HEK293 (cell line): ENCODE measurements at regions not wholly inside any gene's neighbourhood (a gene's known extent, or its start where the extent isn't known, plus 50 kb on each side); places are given as distances from the start of the nearest gene placed in this dataset.
"Not testable (repeated sequence)": the region's sequence is repeated elsewhere in the genome, so short reads cannot be mapped to it uniquely, and the experiment has no call there.

Source experiments
- CTCF ChIA-PET: fragments of 350-600 bp; formaldehyde crosslinking; extraction: SDS; loops from one replicate; lab custom pipeline; 2021; ENCODE audit warnings: antibody characterized with exemption; lab: Yijun Ruan, JAX
- POLR2A ChIA-PET: fragments of 300-600 bp; formaldehyde crosslinking; extraction: SDS; loops from one replicate; lab custom pipeline; 2020; ENCODE audit warnings: antibody characterized with exemption, inconsistent platforms; lab: Yijun Ruan, JAX
- H3K27ac ChIP-seq: fragments of 200-500 bp; sonication (Bioruptor generic); 2 replicates; pipeline ENCODE4 v1.5.1; 2014; ENCODE audit warnings: low read depth, low read length, control low read depth, inconsistent platforms; ENCODE audit errors: extremely low read depth
- H3K36me3 ChIP-seq, 2 experiments: fragments of 200-500 bp in 1 of 2; sonication (Bioruptor generic) in 1 of 2; 1 replicate in 1 of 2; 2 replicates in 1 of 2; pipeline ENCODE4 v1.5.1; 2014 to 2017; ENCODE audit warnings: inconsistent platforms in 2 of 2, low read length in 2 of 2; ENCODE audit not compliant: control insufficient read depth in 2 of 2, insufficient read depth in 1 of 2
- H3K4me1 ChIP-seq: fragments of 200-500 bp; sonication (Bioruptor generic); 2 replicates; pipeline ENCODE4 v1.5.1; 2014; ENCODE audit warnings: mild to moderate bottlenecking, low read length, inconsistent platforms; ENCODE audit not compliant: control insufficient read depth, insufficient read depth
- H3K4me3 ChIP-seq: 2 replicates; pipeline ENCODE4 v1.5.1; 2011; ENCODE audit warnings: low read depth, mild to moderate bottlenecking, control low read depth, low read length, moderate library complexity
- H3K9me3 ChIP-seq: fragments of 200-500 bp; sonication (Bioruptor generic); 2 replicates; pipeline ENCODE4 v1.5.1; 2014; ENCODE audit warnings: low read depth, low read length, inconsistent platforms; ENCODE audit not compliant: control insufficient read depth, insufficient read depth
- ATF2 ChIP-seq: fragments of 450-650 bp; formaldehyde crosslinking; IDR thresholded peaks from 2 replicates; pipeline ENCODE4 v1.5.1; 2016; ENCODE audit warnings: missing biosample characterization, missing genetic modification characterization, low read depth
- GLI2 ChIP-seq: fragments of 450-650 bp; formaldehyde crosslinking; IDR thresholded peaks from 2 replicates; pipeline ENCODE4; 2017; ENCODE audit warnings: missing biosample characterization, missing genetic modification characterization, low read depth, borderline replicate concordance
- KLF1 ChIP-seq: fragments of 450-650 bp; formaldehyde crosslinking; IDR thresholded peaks from 2 replicates; pipeline ENCODE4 v1.5.1; 2016; ENCODE audit warnings: missing biosample characterization, missing genetic modification characterization
- KLF16 ChIP-seq: fragments of 450-650 bp; formaldehyde crosslinking; IDR thresholded peaks from 2 replicates; pipeline ENCODE4 v1.5.1; 2017; ENCODE audit warnings: missing biosample characterization, missing genetic modification characterization
- KLF7 ChIP-seq: fragments of 450-650 bp; formaldehyde crosslinking; IDR thresholded peaks from 2 replicates; pipeline ENCODE4 v1.5.1; 2016; ENCODE audit warnings: missing biosample characterization, missing genetic modification characterization, borderline replicate concordance
- MYNN ChIP-seq: fragments of 450-650 bp; formaldehyde crosslinking; IDR thresholded peaks from 2 replicates; pipeline ENCODE4 v1.5.1; 2016; ENCODE audit warnings: missing biosample characterization, missing genetic modification characterization, borderline replicate concordance
- OSR2 ChIP-seq: fragments of 450-650 bp; formaldehyde crosslinking; IDR thresholded peaks from 2 replicates; pipeline ENCODE4 v1.5.1; 2016; ENCODE audit warnings: missing biosample characterization, missing genetic modification characterization
- SCRT1 ChIP-seq: fragments of 450-650 bp; formaldehyde crosslinking; IDR thresholded peaks from 2 replicates; pipeline ENCODE4 v1.5.1; 2016; ENCODE audit warnings: missing biosample characterization, missing genetic modification characterization, borderline replicate concordance
- ZBTB8A ChIP-seq: fragments of 450-650 bp; formaldehyde crosslinking; IDR thresholded peaks from 2 replicates; pipeline ENCODE4 v1.5.1; 2016; ENCODE audit warnings: missing biosample characterization, missing genetic modification characterization
- ZNF157 ChIP-seq: fragments of 450-650 bp; formaldehyde crosslinking; IDR thresholded peaks from 2 replicates; pipeline ENCODE4 v1.5.1; 2016; ENCODE audit warnings: missing biosample characterization, missing genetic modification characterization
- ZNF16 ChIP-seq: fragments of 450-650 bp; formaldehyde crosslinking; IDR thresholded peaks from 2 replicates; pipeline ENCODE4 v1.5.1; 2016; ENCODE audit warnings: low read depth, missing biosample characterization, missing genetic modification characterization
- ZNF19 ChIP-seq: fragments of 450-650 bp; formaldehyde crosslinking; IDR thresholded peaks from 2 replicates; pipeline ENCODE4; 2016; ENCODE audit warnings: missing biosample characterization, missing genetic modification characterization, low read depth
- ZNF223 ChIP-seq: fragments of 450-650 bp; formaldehyde crosslinking; IDR thresholded peaks from 2 replicates; pipeline ENCODE4 v1.5.1; 2016; ENCODE audit warnings: missing biosample characterization, missing genetic modification characterization
- ZNF311 ChIP-seq: fragments of 450-650 bp; formaldehyde crosslinking; IDR thresholded peaks from 2 replicates; pipeline ENCODE4 v1.5.1; 2017; ENCODE audit warnings: missing biosample characterization, missing genetic modification characterization, borderline replicate concordance
- ZNF324 ChIP-seq: fragments of 450-650 bp; formaldehyde crosslinking; IDR thresholded peaks from 2 replicates; pipeline ENCODE4 v1.5.1; 2016; ENCODE audit warnings: missing biosample characterization, missing genetic modification characterization
- ZNF335 ChIP-seq: fragments of 450-650 bp; formaldehyde crosslinking; conservative IDR thresholded peaks from 2 replicates; pipeline ENCODE4 v1.5.1; 2016; ENCODE audit warnings: missing biosample characterization, missing genetic modification characterization
- ZNF350 ChIP-seq: fragments of 450-650 bp; formaldehyde crosslinking; IDR thresholded peaks from 2 replicates; pipeline ENCODE4 v1.5.0; 2017; ENCODE audit warnings: missing biosample characterization, mild to moderate bottlenecking, missing genetic modification characterization
- ZNF366 ChIP-seq: fragments of 450-650 bp; formaldehyde crosslinking; conservative IDR thresholded peaks from 2 replicates; pipeline ENCODE4 v1.5.1; 2016; ENCODE audit warnings: missing biosample characterization, missing genetic modification characterization
- ZNF37A ChIP-seq: fragments of 450-650 bp; IDR thresholded peaks from 2 replicates; pipeline ENCODE4 v1.5.1; 2018; ENCODE audit warnings: missing biosample characterization, missing genetic modification characterization
- ZNF416 ChIP-seq: fragments of 450-650 bp; formaldehyde crosslinking; IDR thresholded peaks from 2 replicates; pipeline ENCODE4 v1.5.1; 2016; ENCODE audit warnings: missing biosample characterization, missing genetic modification characterization
- ZNF473 ChIP-seq: fragments of 450-650 bp; formaldehyde crosslinking; IDR thresholded peaks from 2 replicates; pipeline ENCODE4 v1.5.1; 2017; ENCODE audit warnings: missing biosample characterization, missing genetic modification characterization
- ZNF560 ChIP-seq: fragments of 450-650 bp; formaldehyde crosslinking; IDR thresholded peaks from 2 replicates; pipeline ENCODE4 v1.5.1; 2017; ENCODE audit warnings: missing biosample characterization, missing genetic modification characterization, borderline replicate concordance
- ZNF585B ChIP-seq: fragments of 450-650 bp; formaldehyde crosslinking; IDR thresholded peaks from 2 replicates; pipeline ENCODE4 v1.5.1; 2016; ENCODE audit warnings: missing biosample characterization, missing genetic modification characterization
- ZNF639 ChIP-seq: fragments of 450-650 bp; formaldehyde crosslinking; IDR thresholded peaks from 2 replicates; pipeline ENCODE4 v1.5.1; 2016; ENCODE audit warnings: missing biosample characterization, missing genetic modification characterization
- ZNF777 ChIP-seq: fragments of 450-650 bp; formaldehyde crosslinking; IDR thresholded peaks from 2 replicates; pipeline ENCODE4 v1.5.1; 2017; ENCODE audit warnings: missing biosample characterization, missing genetic modification characterization, borderline replicate concordance
- ZNF792 ChIP-seq: fragments of 450-650 bp; formaldehyde crosslinking; IDR thresholded peaks from 2 replicates; pipeline ENCODE4 v1.5.1; 2016; ENCODE audit warnings: missing biosample characterization, missing genetic modification characterization
- ZNF830 ChIP-seq: fragments of 450-650 bp; IDR thresholded peaks from 2 replicates; pipeline ENCODE4 v1.5.0; 2018; ENCODE audit warnings: missing biosample characterization, missing genetic modification characterization, low read depth, mild to moderate bottlenecking, moderate library complexity

GRCh38 chr1:221548942-221549341 lies 192.9 kb downstream of the DUSP10 start:
- H3K4me3 ChIP-seq = no peak overlapping the region
- ChIA-PET CTCF (interaction anchor here (0.7 kb wide), 1 partner anchor 9 kb away, joined by 3 read pairs; no protein-coding TSS in a partner anchor), POLR2A (interaction anchor here (1.2 kb wide), 1 partner anchor 670 kb away, joined by 3 read pairs; the partner anchor contains the start of gene HLX)
- H3K36me3 ChIP-seq = no peaks in the 10 kb centered on the region
- TF ChIP-seq ZNF473 (tag by site-specific recombination) = no peak
- no peak for TF ChIP-seq ZNF19 (tag by site-specific recombination)
- no peak for TF ChIP-seq OSR2 (tag by site-specific recombination)
- no peak for TF ChIP-seq ZNF416 (tag by site-specific recombination)
- H3K9me3 ChIP-seq = no peaks in the 10 kb centered on the region
- H3K27ac ChIP-seq = no peak overlapping the region
- H3K4me1 ChIP-seq = no peaks in the 10 kb centered on the region

- Histone ChIP-seq H3K9me3 (no peaks in the 10 kb centered on the region), H3K36me3 (no peaks in the 10 kb centered on the region), H3K4me3 (no peak overlapping the region), H3K4me1 (no peaks in the 10 kb centered on the region), H3K27ac (no peak overlapping the region)
- TF ChIP-seq GLI2 (tag by site-specific recombination) = no peak
- no peak for TF ChIP-seq ZNF223 (tag by site-specific recombination)
- TF ChIP-seq ATF2 (tag by site-specific recombination) = no peak
- TF ChIP-seq ZNF585B (tag by site-specific recombination) = no peak
- no peak for TF ChIP-seq ZNF37A (tag by site-specific recombination)
- no peak for TF ChIP-seq MYNN (tag by site-specific recombination)
- no peak for TF ChIP-seq ZNF560 (tag by site-specific recombination)
- TF ChIP-seq ZNF157 (tag by site-specific recombination) = no peak
- TF ChIP-seq ZNF16 = no peak
- no peak for TF ChIP-seq ZNF350 (tag by site-specific recombination)
- ChIA-PET POLR2A (interaction anchor here (1.2 kb wide), 1 partner anchor 671 kb away, joined by 3 read pairs; the partner anchor contains the start of gene HLX), CTCF (no interaction called here)
Measured at GRCh38 chr1:221549815-221550214, 192.1 kb downstream of the DUSP10 start.

GRCh38 chr1:221552792-221553191 lies 189.1 kb downstream of the DUSP10 start:
- CTCF ChIA-PET, H3K27ac ChIP-seq, H3K4me1 ChIP-seq, H3K4me3 ChIP-seq, H3K9me3 ChIP-seq, H3K36me3 ChIP-seq, POLR2A ChIA-PET: not testable (repeated sequence)

- Histone ChIP-seq H3K4me3 (no peak overlapping the region), H3K27ac (no peak overlapping the region), H3K9me3 (no peaks in the 10 kb centered on the region), H3K36me3 (no peaks in the 10 kb centered on the region), H3K4me1 (no peaks in the 10 kb centered on the region)
- POLR2A ChIA-PET = no interaction called here
- CTCF ChIA-PET = interaction anchor here (1.1 kb wide), 1 partner anchor 15 kb away, joined by 3 read pairs; no protein-coding TSS in a partner anchor
- no peak for TF ChIP-seq ZNF324
- no peak for TF ChIP-seq KLF16 (tag by site-specific recombination)
- TF ChIP-seq ZNF311 (tag by site-specific recombination) = no peak
- TF ChIP-seq KLF7 = no peak
- no peak for TF ChIP-seq ZNF335
- no peak for TF ChIP-seq ZNF777 (tag by site-specific recombination)
- TF ChIP-seq ZNF830 (tag by site-specific recombination) = no peak
- TF ChIP-seq ZNF366 (tag by site-specific recombination) = no peak
- no peak for TF ChIP-seq ZBTB8A (tag by site-specific recombination)
- TF ChIP-seq SCRT1 (tag by site-specific recombination) = no peak
- no peak for TF ChIP-seq ZNF639 (tag by site-specific recombination)
- TF ChIP-seq KLF1 (tag by site-specific recombination) = no peak
- TF ChIP-seq ZNF792 = no peak
Measured at GRCh38 chr1:221555689-221556433, 186.0 kb downstream of the DUSP10 start.
